Keratinocyte (primary cell): ENCODE measurements at regions not wholly inside any gene's neighbourhood (a gene's known extent, or its start where the extent isn't known, plus 50 kb on each side); places are given as distances from the start of the nearest gene placed in this dataset.

ENCODE experiments used
- DNase-seq: peaks from one replicate; pipeline ENCODE4 v3.0.0-alpha.2; 2011; ENCODE audit warnings: low read depth, missing footprints, low spot score
- FAIRE-seq: peaks from 2 replicates; lab custom pipeline; 2011; peaks lifted over from hg19 to GRCh38; lab: Jason Lieb, UNC
- H2AFZ ChIP-seq: 2 replicates; pipeline ENCODE4 v1.6.0; 2012; ENCODE audit warnings: low read length, control low read depth, inconsistent platforms; ENCODE audit not compliant: control insufficient read depth
- H3K27ac ChIP-seq: 2 replicates; pipeline ENCODE4 v1.5.1; 2011; ENCODE audit warnings: low read length; ENCODE audit not compliant: control insufficient read depth, insufficient read depth
- H3K27me3 ChIP-seq: 3 replicates; pipeline ENCODE4 v1.6.0; 2011; ENCODE audit warnings: low read length; ENCODE audit not compliant: control insufficient read depth, insufficient read depth; ENCODE audit errors: extremely low read depth
- H3K36me3 ChIP-seq, 2 experiments: 2 replicates in 1 of 2; 3 replicates in 1 of 2; pipeline ENCODE4 v1.5.1; 2011; ENCODE audit warnings: low read length in 2 of 2, mild to moderate bottlenecking in 1 of 2; ENCODE audit not compliant: control insufficient read depth in 2 of 2, insufficient read depth in 2 of 2; ENCODE audit errors: extremely low read depth in 1 of 2
- H3K4me1 ChIP-seq: 3 replicates; pipeline ENCODE4 v1.5.1; 2011; ENCODE audit warnings: low read length; ENCODE audit not compliant: control insufficient read depth, insufficient read depth; ENCODE audit errors: extremely low read depth
- H3K4me2 ChIP-seq: 3 replicates; pipeline ENCODE4 v1.6.0; 2011; ENCODE audit warnings: low read depth, low read length; ENCODE audit not compliant: control insufficient read depth, insufficient read depth; ENCODE audit errors: extremely low read depth
- H3K4me3 ChIP-seq, 3 experiments: fragments of 200-600 bp in 1 of 3; sonication (generic) in 1 of 3; 2 replicates in 2 of 3; 3 replicates in 1 of 3; pipeline ENCODE4 v1.5.1; 2011 to 2016; ENCODE audit warnings: low read length in 3 of 3, mild to moderate bottlenecking in 3 of 3, control low read depth in 2 of 3, inconsistent platforms in 1 of 3, low read depth in 1 of 3, mixed read lengths in 1 of 3, mixed run types in 1 of 3, moderate library complexity in 1 of 3; ENCODE audit not compliant: control insufficient read depth in 2 of 3, insufficient read depth in 2 of 3; ENCODE audit errors: extremely low read depth in 1 of 3
- H3K79me2 ChIP-seq: 2 replicates; pipeline ENCODE4 v1.6.0; 2012; ENCODE audit warnings: low read length; ENCODE audit not compliant: control insufficient read depth, insufficient read depth
- H3K9ac ChIP-seq: 3 replicates; pipeline ENCODE4 v1.6.0; 2011; ENCODE audit warnings: low read length; ENCODE audit not compliant: control insufficient read depth, insufficient read depth; ENCODE audit errors: extremely low read depth
- H3K9me1 ChIP-seq: 3 replicates; pipeline ENCODE4 v1.6.0; 2011; ENCODE audit warnings: low read length; ENCODE audit not compliant: control insufficient read depth, insufficient read depth; ENCODE audit errors: extremely low read depth
- H3K9me3 ChIP-seq: 2 replicates; pipeline ENCODE4 v1.5.1; 2012; ENCODE audit warnings: low read depth, low read length; ENCODE audit not compliant: control insufficient read depth
- H4K20me1 ChIP-seq: 3 replicates; pipeline ENCODE4 v1.6.0; 2011; ENCODE audit warnings: low read length; ENCODE audit not compliant: control insufficient read depth, insufficient read depth; ENCODE audit errors: extremely low read depth
- EZH2 ChIP-seq: IDR thresholded peaks from one replicate; pipeline ENCODE4 v1.6.1; 2012; ENCODE audit warnings: inconsistent platforms, mild to moderate bottlenecking, low read length, moderate library complexity
- dilution Hi-C: fragments of 300-500 bp; cut with MboI; formaldehyde crosslinking; loops from one replicate; pipeline ENCODE4 v1.7.0; 2020; ENCODE audit warnings: low sequenced_read_pairs; ENCODE audit not compliant: extremely low pct_ligation_motif_present
- TF ChIP-seq, protein P1 (sequence below), 3 experiments: IDR thresholded peaks in 1 of 3; conservative IDR thresholded peaks in 1 of 3; optimal IDR thresholded peaks in 1 of 3; 2 replicates in 2 of 3; 3 replicates in 1 of 3; pipeline versions ENCODE3 to v1.5.1; 2011; ENCODE audit warnings: low read length in 3 of 3, mild to moderate bottlenecking in 3 of 3, moderate library complexity in 2 of 3, control low read depth in 1 of 3, inconsistent platforms in 1 of 3; ENCODE audit not compliant: insufficient read depth in 2 of 3; ENCODE audit errors: extremely low read depth in 1 of 3

DNA sequence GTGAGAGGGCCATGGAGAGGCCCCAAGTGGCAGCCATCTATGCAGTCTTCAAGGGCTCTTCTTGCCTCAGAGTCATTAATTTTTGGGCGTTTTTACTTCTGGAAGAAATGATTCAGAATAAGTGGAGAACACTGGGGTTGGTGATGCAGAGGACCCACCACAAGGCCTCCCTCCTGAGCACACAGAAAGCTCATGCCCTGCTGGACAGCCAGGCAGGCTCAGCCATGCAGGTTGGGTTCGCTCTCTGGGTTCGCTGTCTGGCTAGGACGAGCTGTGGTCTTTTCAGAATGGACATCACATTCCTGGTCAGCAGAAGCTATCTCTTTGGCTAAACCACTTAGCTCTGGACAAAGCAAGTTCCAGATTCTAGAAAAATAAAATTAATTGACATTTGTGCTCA is 480.8 kb downstream of the RPS24 start:
- no peak overlapping the region for H3K4me3 ChIP-seq
- H3K27me3 ChIP-seq: no peaks in the 10 kb centered on the region
- no peaks in the 10 kb centered on the region for H3K9me1 ChIP-seq
- no peaks in the 10 kb centered on the region for H3K36me3 ChIP-seq
- DNase-seq (no peak), FAIRE-seq (no peak)
- H2AFZ ChIP-seq: no peak overlapping the region
- TF ChIP-seq, protein P1, sequence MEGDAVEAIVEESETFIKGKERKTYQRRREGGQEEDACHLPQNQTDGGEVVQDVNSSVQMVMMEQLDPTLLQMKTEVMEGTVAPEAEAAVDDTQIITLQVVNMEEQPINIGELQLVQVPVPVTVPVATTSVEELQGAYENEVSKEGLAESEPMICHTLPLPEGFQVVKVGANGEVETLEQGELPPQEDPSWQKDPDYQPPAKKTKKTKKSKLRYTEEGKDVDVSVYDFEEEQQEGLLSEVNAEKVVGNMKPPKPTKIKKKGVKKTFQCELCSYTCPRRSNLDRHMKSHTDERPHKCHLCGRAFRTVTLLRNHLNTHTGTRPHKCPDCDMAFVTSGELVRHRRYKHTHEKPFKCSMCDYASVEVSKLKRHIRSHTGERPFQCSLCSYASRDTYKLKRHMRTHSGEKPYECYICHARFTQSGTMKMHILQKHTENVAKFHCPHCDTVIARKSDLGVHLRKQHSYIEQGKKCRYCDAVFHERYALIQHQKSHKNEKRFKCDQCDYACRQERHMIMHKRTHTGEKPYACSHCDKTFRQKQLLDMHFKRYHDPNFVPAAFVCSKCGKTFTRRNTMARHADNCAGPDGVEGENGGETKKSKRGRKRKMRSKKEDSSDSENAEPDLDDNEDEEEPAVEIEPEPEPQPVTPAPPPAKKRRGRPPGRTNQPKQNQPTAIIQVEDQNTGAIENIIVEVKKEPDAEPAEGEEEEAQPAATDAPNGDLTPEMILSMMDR (optimal IDR thresholded peaks at IDR 0.05 in 1 of 3, IDR thresholded peaks at IDR 0.05 in 1 of 3, conservative IDR thresholded peaks at IDR 0.05 in 1 of 3; ENCODE audit: extremely low read depth in 1 of 3, insufficient read depth in 2 of 3, low read length in 3 of 3): no peak
- no peak for TF ChIP-seq EZH2
- no peaks in the 10 kb centered on the region for H4K20me1 ChIP-seq
- no peak overlapping the region for H3K27ac ChIP-seq
- no peaks in the 10 kb centered on the region for H3K4me1 ChIP-seq
- no peak overlapping the region for H3K9ac ChIP-seq
- H3K79me2 ChIP-seq: no peaks in the 10 kb centered on the region
- no peaks in the 10 kb centered on the region for H3K9me3 ChIP-seq
- dilution Hi-C loops: no loop called here
- H3K4me2 ChIP-seq: no peak overlapping the region

DNA sequence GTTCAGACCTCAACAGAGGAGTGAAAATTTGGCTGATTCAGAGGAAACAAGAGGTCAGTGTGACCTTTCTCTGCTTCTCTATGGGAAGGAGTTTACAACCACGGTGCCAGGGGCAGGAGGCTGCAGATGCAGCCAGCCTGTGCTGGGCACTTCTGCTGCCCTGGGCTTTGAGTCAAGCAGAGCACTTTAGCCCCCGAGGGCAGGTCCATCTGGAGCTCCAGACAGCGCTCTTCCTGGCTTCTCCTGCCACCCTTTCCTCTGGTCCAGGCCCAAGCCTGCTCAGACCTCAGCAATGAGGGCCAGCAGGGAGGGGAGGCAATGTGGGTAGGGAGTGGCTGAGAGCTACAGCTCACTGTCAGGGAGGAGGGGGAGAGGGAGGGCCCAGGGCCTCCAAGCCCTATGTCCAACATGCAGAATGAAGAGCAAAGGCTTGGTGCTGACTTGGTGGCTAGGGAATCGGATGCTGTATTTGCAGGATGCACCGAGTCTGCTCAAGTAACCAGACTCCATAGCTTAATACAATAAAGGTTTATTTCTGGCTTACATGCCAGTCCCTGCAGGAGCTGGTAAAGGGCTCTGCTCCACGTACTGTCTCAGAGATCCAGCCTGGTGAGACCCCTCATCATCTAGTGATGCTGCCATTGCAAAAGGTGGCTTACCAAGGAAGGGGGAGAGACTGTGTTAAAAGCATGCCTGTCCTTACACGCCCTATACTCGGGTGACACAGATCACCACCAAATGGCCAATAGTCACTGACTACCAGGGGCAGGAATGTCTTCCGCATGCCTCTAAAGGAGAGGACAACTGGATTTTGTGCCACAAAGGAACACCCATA is 481.6 kb downstream of the RPS24 start:
- Histone ChIP-seq H3K4me2 (no peak overlapping the region), H3K36me3 (no peaks in the 10 kb centered on the region), H3K79me2 (no peaks in the 10 kb centered on the region), H3K27me3 (no peaks in the 10 kb centered on the region), H3K9me3 (no peaks in the 10 kb centered on the region), H3K4me1 (no peaks in the 10 kb centered on the region), H3K4me3 (no peak overlapping the region), H2AFZ (no peak overlapping the region), H4K20me1 (no peaks in the 10 kb centered on the region), H3K9ac (no peak overlapping the region), H3K9me1 (no peaks in the 10 kb centered on the region), H3K27ac (no peak overlapping the region)
- dilution Hi-C loops: no loop called here
- no peak for FAIRE-seq
- TF ChIP-seq, protein P1 (optimal IDR thresholded peaks at IDR 0.05 in 1 of 3, IDR thresholded peaks at IDR 0.05 in 1 of 3, conservative IDR thresholded peaks at IDR 0.05 in 1 of 3; ENCODE audit: extremely low read depth in 1 of 3, insufficient read depth in 2 of 3, low read length in 3 of 3): no peak
- TF ChIP-seq EZH2: no peak
- DNase-seq: no peak
